Breast epithelium (tissue), 4 donors: ENCODE measurements at regions not wholly inside any gene's neighbourhood (a gene's known extent, or its start where the extent isn't known, plus 50 kb on each side); places are given as distances from the start of the nearest gene placed in this dataset.
"Not testable (repeated sequence)": the region's sequence is repeated elsewhere in the genome, so short reads cannot be mapped to it uniquely, and the experiment has no call there.

ENCODE experiments used
- DNase-seq, 2 donors: peaks; one replicate each; pipeline ENCODE4 v3.0.0-alpha.2; 2019; ENCODE audit warnings: low spot score in 2 of 2
- H3K27ac ChIP-seq, 2 donors: fragments of 200-600 bp; sonication (generic) in 1 of 2; one replicate each; pipeline ENCODE4 v1.5.1; 2016 to 2019; ENCODE audit warnings: mild to moderate bottlenecking in 1 of 2
- H3K27me3 ChIP-seq, 2 donors: fragments of 200-600 bp; sonication (generic) in 1 of 2; one replicate each; pipeline versions ENCODE4 v1.5.1 to v1.6.0; 2017 to 2019; ENCODE audit warnings: control low read depth in 1 of 2, mild to moderate bottlenecking in 1 of 2
- H3K36me3 ChIP-seq: fragments of 200-600 bp; one replicate; pipeline ENCODE4 v1.5.1; 2019
- H3K4me1 ChIP-seq, 2 donors: fragments of 200-600 bp; sonication (generic); one replicate each; pipeline ENCODE4 v1.5.1; 2016 to 2019; ENCODE audit warnings: control low read depth in 1 of 2
- H3K4me3 ChIP-seq, 3 donors: fragments of 200-600 bp; sonication (generic); 1 replicate in 2 of 3; 2 replicates in 1 of 3; pipeline ENCODE4 v1.5.1; 2016 to 2019; ENCODE audit warnings: mild to moderate bottlenecking in 3 of 3, moderate library complexity in 2 of 3
- H3K9me3 ChIP-seq, 2 donors: fragments of 200-600 bp; sonication (generic) in 1 of 2; one replicate each; pipeline ENCODE4 v1.5.1; 2016 to 2019; ENCODE audit warnings: control low read depth in 1 of 2
- POLR2A ChIP-seq: fragments of 450-650 bp; IDR thresholded peaks from one replicate; pipeline ENCODE4 v1.6.1; 2016; ENCODE audit warnings: antibody characterized with exemption, mild to moderate bottlenecking, moderate library complexity
- POLR2AphosphoS5 ChIP-seq, 3 donors: sonication (generic); formaldehyde crosslinking; IDR thresholded peaks; one replicate each; pipeline ENCODE4 v1.6.1; 2017; ENCODE audit warnings: antibody characterized with exemption in 3 of 3
- intact Hi-C: fragments of 100-400 bp; cut with DNase I; formaldehyde crosslinking; loops from one replicate; pipeline ENCODE4 v1.15.1; 2023; ENCODE audit warnings: low total_unique reads
- TF ChIP-seq, protein P1 (sequence below), 3 donors: fragments of 450-650 bp; IDR thresholded peaks; one replicate each; pipeline ENCODE4 v1.5.1; 2016 to 2017; ENCODE audit warnings: antibody characterized with exemption in 3 of 3, mild to moderate bottlenecking in 3 of 3, moderate library complexity in 3 of 3

DNA sequence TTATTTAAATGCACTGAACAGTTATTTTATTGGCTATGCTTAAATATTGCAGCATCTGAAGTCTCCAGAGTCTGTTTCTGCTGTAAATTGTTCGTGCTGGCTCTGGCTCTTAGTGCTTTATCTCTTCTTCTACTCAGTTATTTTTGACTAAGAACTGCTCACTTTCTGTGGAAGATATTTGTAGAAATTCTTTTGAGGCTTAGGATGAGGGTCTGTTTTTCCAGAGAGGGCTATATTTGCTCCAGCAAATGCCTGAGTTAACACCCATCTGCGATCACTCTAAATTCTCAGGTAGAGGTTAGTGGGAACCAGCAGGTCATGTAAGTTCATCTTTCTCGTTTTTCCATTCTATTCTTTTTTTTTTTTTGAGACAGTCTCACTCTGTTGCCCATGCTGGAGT is 71.1 kb downstream of the ARL6IP4 start:
- Histone ChIP-seq H3K4me3 (no peak overlapping the region), H3K9me3 (no peaks in the 10 kb centered on the region), H3K27ac (no peak overlapping the region), H3K4me1 (no peaks in the 10 kb centered on the region), H3K27me3 (no peaks in the 10 kb centered on the region), H3K36me3 (no peaks in the 10 kb centered on the region)
- intact Hi-C loops: no loop called here
- TF ChIP-seq POLR2AphosphoS5 (IDR thresholded peaks at IDR 0.05) (no peak), POLR2A (no peak)
- TF ChIP-seq, protein P1, sequence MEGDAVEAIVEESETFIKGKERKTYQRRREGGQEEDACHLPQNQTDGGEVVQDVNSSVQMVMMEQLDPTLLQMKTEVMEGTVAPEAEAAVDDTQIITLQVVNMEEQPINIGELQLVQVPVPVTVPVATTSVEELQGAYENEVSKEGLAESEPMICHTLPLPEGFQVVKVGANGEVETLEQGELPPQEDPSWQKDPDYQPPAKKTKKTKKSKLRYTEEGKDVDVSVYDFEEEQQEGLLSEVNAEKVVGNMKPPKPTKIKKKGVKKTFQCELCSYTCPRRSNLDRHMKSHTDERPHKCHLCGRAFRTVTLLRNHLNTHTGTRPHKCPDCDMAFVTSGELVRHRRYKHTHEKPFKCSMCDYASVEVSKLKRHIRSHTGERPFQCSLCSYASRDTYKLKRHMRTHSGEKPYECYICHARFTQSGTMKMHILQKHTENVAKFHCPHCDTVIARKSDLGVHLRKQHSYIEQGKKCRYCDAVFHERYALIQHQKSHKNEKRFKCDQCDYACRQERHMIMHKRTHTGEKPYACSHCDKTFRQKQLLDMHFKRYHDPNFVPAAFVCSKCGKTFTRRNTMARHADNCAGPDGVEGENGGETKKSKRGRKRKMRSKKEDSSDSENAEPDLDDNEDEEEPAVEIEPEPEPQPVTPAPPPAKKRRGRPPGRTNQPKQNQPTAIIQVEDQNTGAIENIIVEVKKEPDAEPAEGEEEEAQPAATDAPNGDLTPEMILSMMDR (IDR thresholded peaks at IDR 0.05): no peak
- no peak for DNase-seq

DNA sequence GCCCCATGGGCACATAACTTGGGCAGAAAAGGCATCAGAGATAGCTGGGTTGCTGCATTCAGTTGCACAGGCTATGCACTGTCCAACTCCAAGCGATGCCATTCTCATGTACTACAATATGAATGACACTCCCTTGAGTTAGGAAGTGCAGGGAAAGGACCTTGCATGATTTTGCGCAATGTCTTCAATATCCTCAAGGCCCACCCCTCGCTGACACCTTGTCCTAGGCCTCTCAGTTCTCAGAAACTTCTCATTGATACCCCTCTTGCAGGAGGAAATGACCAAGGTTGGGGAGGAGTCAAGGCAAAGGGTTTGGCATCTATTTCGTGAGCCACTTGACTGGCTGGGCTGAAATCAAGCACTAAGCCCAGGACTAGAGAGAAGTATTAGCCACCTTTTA is 70.4 kb downstream of the ARL6IP4 start:
- intact Hi-C loops: no loop called here
- Histone ChIP-seq H3K4me1 (no peaks in the 10 kb centered on the region), H3K27me3 (no peaks in the 10 kb centered on the region), H3K36me3 (no peaks in the 10 kb centered on the region), H3K9me3 (no peaks in the 10 kb centered on the region), H3K27ac (no peak overlapping the region), H3K4me3 (no peak overlapping the region)
- no peak for DNase-seq
- TF ChIP-seq POLR2AphosphoS5 (IDR thresholded peaks at IDR 0.05) (no peak), POLR2A (no peak)
- TF ChIP-seq, protein P1 (IDR thresholded peaks at IDR 0.05): no peak

GRCh38 chr12:123050331-123050831 is 69.9 kb downstream of the ARL6IP4 start:
- Histone ChIP-seq H3K27ac (no peak overlapping the region), H3K36me3 (no peaks in the 10 kb centered on the region), H3K27me3 (no peaks in the 10 kb centered on the region), H3K4me3 (no peak overlapping the region), H3K9me3 (no peaks in the 10 kb centered on the region), H3K4me1 (no peaks in the 10 kb centered on the region)
- TF ChIP-seq POLR2AphosphoS5 (IDR thresholded peaks at IDR 0.05) (no peak), POLR2A (no peak)
- TF ChIP-seq, protein P1 (IDR thresholded peaks at IDR 0.05): no peak
- no peak for DNase-seq
- intact Hi-C loops: no loop called here

DNA sequence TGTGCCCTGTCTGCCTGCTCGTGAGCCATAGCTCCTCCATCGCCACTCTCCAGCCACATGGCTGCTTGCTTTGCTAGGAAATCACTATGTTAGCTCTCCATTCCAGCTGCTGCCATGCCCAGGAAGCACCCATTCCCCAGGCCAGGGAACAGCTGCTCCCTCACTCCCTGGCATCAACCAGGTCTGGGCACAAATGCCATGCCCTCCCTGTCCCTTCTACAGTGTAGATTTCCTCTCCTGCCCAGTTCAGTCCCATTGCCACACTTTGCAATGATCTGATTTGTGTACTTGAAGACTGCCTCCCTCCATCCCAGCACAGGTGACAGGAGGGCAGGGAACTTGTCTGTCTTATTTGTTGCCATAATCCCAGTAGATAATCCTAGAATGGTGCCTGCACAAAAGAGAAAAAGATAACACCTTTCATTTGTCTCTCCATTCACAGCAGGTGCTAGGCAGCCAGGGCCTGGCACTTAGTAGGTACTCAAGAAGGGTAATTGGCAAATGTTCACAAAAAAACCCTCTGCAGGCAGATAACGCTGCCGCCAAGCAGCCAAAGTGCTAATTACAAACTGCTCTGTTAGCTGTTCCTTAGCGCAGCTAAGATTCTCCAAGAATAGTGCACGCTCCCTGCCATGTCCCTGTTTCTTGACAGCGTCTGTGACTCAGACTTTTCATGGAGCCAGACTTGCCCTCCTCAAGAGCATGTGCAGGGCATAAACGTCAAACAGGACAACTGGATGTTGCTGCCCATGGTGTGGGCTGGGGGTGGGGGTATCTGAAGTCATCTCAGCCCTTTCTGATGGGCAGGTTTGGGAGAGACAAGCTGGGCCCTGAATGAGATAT is 69.1 kb downstream of the ARL6IP4 start:
- TF ChIP-seq, protein P1 (IDR thresholded peaks at IDR 0.05): no peak
- TF ChIP-seq POLR2AphosphoS5 (IDR thresholded peaks at IDR 0.05) (no peak), POLR2A (no peak)
- no peaks in the 10 kb centered on the region for H3K9me3 ChIP-seq
- H3K4me3 ChIP-seq: no peak overlapping the region
- H3K4me1 ChIP-seq: no peaks in the 10 kb centered on the region
- no peaks in the 10 kb centered on the region for H3K36me3 ChIP-seq
- intact Hi-C loops: loop anchor here (10.0 kb wide), 1 partner anchor 85 kb away; the partner anchor contains the start of gene ABCB9
- H3K27ac ChIP-seq: no peak overlapping the region
- DNase-seq: no peak
- H3K27me3 ChIP-seq: no peaks in the 10 kb centered on the region

DNA sequence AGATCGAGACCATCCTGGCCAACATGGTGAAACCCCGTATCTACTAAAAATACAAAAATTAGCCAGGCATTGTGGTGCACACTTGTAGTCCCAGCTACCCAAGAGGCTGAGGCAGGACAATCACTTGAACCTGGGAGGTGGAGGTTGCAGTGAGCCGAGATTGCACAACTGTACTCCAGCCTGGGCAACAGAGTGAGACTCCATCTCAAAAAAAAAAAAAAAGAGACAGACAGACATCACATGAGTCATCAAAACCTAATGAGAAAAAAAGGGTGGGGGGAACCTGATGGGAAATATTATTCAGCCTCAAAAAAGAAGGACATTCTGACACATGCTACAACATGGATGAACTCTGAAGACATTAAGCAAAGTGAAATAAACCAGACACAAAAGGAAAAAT is 67.4 kb downstream of the ARL6IP4 start:
- intact Hi-C loops: loop anchor here (10.0 kb wide), 1 partner anchor 83 kb away; the partner anchor contains the start of gene ABCB9
- not testable (repeated sequence) for H3K27me3 ChIP-seq, H3K4me1 ChIP-seq, DNase-seq, H3K4me3 ChIP-seq, H3K27ac ChIP-seq, H3K36me3 ChIP-seq, H3K9me3 ChIP-seq
